ENCODE measurements at regions not wholly inside any gene's neighbourhood (a gene's known extent, or its start where the extent isn't known, plus 50 kb on each side); places are given as distances from the start of the nearest gene placed in this dataset.

DNA sequence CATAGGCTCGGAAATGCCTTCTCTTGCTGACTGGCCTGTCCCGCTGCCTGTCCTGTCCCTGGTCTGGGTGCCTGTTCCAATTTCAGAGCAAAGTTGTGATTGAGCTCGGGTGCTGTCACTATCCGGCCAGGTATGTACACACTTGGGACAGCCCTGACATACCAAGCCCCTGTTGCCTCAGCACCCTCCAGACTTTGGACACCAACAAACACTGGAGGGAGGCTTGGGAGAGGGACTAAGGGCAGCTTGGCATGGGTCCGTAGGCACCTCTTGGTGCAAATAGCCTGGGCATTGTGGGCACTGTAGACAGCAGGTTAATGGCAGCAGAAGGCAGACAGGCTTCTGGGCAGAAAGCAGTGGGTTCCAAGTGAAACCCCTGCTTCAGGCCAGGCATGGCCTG, 86.3 kb upstream of the SEMA6A start:
- intact Hi-C loops (cut with micrococcal nuclease; ENCODE audit: unreplicated experiment): no loop called here
- Histone ChIP-seq H3K9me3 (ENCODE audit: low read length) (no peaks in the 10 kb centered on the region), H3K4me3 (ENCODE audit: low read depth, low read length, poor library complexity, severe bottlenecking) (no peak overlapping the region), H2AFZ (ENCODE audit: low read length) (no peak overlapping the region), H3K27ac (ENCODE audit: low read depth, low read length, poor library complexity, severe bottlenecking) (no peak overlapping the region), H3K36me3 (ENCODE audit: insufficient read depth, low read length) (no peaks in the 10 kb centered on the region), H3K9me2 (ENCODE audit: insufficient read depth, low read length) (no peaks in the 10 kb centered on the region), H3K4me2 (ENCODE audit: low read length) (no peak overlapping the region), H3K79me2 (ENCODE audit: insufficient read depth, low read depth, low read length) (no peaks in the 10 kb centered on the region), H3K4me1 (ENCODE audit: insufficient read depth, low read length, poor library complexity, severe bottlenecking) (no peaks in the 10 kb centered on the region), H4K20me1 (ENCODE audit: insufficient read depth, low read length) (no peaks in the 10 kb centered on the region)
- ChIA-PET CTCF (ENCODE audit: unreplicated experiment) (no interaction called here), POLR2A (no interaction called here)
- DNase-seq (ENCODE audit: low spot score): no peak
- BruUV-seq (replicated peaks): no TSS peak
- TF ChIP-seq EZH2phosphoT487 (IDR thresholded peaks at IDR 0.05; ENCODE audit: borderline replicate concordance, low read depth, low read length): no peak
- TF ChIP-seq, protein P1, sequence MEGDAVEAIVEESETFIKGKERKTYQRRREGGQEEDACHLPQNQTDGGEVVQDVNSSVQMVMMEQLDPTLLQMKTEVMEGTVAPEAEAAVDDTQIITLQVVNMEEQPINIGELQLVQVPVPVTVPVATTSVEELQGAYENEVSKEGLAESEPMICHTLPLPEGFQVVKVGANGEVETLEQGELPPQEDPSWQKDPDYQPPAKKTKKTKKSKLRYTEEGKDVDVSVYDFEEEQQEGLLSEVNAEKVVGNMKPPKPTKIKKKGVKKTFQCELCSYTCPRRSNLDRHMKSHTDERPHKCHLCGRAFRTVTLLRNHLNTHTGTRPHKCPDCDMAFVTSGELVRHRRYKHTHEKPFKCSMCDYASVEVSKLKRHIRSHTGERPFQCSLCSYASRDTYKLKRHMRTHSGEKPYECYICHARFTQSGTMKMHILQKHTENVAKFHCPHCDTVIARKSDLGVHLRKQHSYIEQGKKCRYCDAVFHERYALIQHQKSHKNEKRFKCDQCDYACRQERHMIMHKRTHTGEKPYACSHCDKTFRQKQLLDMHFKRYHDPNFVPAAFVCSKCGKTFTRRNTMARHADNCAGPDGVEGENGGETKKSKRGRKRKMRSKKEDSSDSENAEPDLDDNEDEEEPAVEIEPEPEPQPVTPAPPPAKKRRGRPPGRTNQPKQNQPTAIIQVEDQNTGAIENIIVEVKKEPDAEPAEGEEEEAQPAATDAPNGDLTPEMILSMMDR (conservative IDR thresholded peaks at IDR 0.05; ENCODE audit: low read length): no peak

DNA sequence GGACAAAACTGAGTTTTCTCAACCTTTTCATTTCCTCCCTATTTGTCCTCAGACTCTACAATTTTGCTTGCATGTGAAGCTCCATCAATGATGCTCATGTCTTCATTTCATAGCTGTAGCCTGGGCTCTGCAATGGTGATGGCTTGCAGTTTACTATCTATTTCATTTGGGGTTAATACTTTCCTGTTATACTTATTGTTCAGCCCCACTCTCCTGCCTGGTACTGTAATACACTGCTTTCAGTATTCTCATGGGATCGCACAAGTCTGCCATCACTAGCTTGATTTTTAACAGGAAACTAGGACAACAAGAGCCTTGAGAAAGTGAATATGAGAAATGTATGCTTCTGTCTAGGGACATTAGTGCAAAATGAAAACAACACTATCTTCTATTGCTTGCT, 84.2 kb upstream of the SEMA6A start:
- no peaks in the 10 kb centered on the region for H3K36me3 ChIP-seq (ENCODE audit: insufficient read depth, low read length)
- intact Hi-C loops (cut with micrococcal nuclease; ENCODE audit: unreplicated experiment): loop anchor here (10.0 kb wide), 1 partner anchor 286 kb away; no protein-coding TSS in a partner anchor
- no peak for DNase-seq (ENCODE audit: low spot score)
- ChIA-PET POLR2A (no interaction called here), CTCF (ENCODE audit: unreplicated experiment) (no interaction called here)
- H3K9me3 ChIP-seq (ENCODE audit: low read length): no peaks in the 10 kb centered on the region
- H3K9me2 ChIP-seq (ENCODE audit: insufficient read depth, low read length): no peaks in the 10 kb centered on the region
- no TSS peak for BruUV-seq (replicated peaks)
- H3K4me2 ChIP-seq (ENCODE audit: low read length): no peak overlapping the region
- H3K4me1 ChIP-seq (ENCODE audit: insufficient read depth, low read length, poor library complexity, severe bottlenecking): no peaks in the 10 kb centered on the region
- H2AFZ ChIP-seq (ENCODE audit: low read length): no peak overlapping the region
- H3K27ac ChIP-seq (ENCODE audit: low read depth, low read length, poor library complexity, severe bottlenecking): no peak overlapping the region
- H3K79me2 ChIP-seq (ENCODE audit: insufficient read depth, low read depth, low read length): no peaks in the 10 kb centered on the region
- no peak overlapping the region for H3K4me3 ChIP-seq (ENCODE audit: low read depth, low read length, poor library complexity, severe bottlenecking)
- no peaks in the 10 kb centered on the region for H4K20me1 ChIP-seq (ENCODE audit: insufficient read depth, low read length)
- no peak for TF ChIP-seq EZH2phosphoT487 (IDR thresholded peaks at IDR 0.05; ENCODE audit: borderline replicate concordance, low read depth, low read length)
- TF ChIP-seq, protein P1 (conservative IDR thresholded peaks at IDR 0.05; ENCODE audit: low read length): no peak

DNA sequence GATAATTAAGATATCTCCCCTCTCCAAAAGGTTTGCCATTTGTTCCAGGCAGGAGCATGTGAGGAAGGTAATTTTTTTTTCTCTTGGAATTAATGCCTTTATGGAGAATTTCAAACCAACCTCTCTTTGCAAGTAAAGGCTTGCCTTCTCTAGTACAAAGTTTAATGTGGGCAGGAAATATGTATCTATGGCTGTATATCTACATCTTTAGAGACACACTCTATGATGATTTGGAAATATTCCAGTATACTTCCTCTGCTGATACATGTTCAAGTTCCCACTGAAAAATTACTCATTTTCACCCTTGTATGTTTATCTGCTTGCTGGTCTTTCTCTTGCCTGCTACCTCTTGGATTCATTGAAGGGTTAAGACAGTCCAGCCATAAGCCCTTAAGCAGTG, 83.5 kb upstream of the SEMA6A start:
- H3K36me3 ChIP-seq (ENCODE audit: insufficient read depth, low read length): no peaks in the 10 kb centered on the region
- no peaks in the 10 kb centered on the region for H4K20me1 ChIP-seq (ENCODE audit: insufficient read depth, low read length)
- intact Hi-C loops (cut with micrococcal nuclease; ENCODE audit: unreplicated experiment): loop anchor here (10.0 kb wide), 1 partner anchor 287 kb away; no protein-coding TSS in a partner anchor
- H3K9me2 ChIP-seq (ENCODE audit: insufficient read depth, low read length): no peaks in the 10 kb centered on the region
- no peak overlapping the region for H3K4me2 ChIP-seq (ENCODE audit: low read length)
- no peaks in the 10 kb centered on the region for H3K4me1 ChIP-seq (ENCODE audit: insufficient read depth, low read length, poor library complexity, severe bottlenecking)
- no peaks in the 10 kb centered on the region for H3K9me3 ChIP-seq (ENCODE audit: low read length)
- no peak overlapping the region for H3K27ac ChIP-seq (ENCODE audit: low read depth, low read length, poor library complexity, severe bottlenecking)
- H2AFZ ChIP-seq (ENCODE audit: low read length): no peak overlapping the region
- POLR2A ChIA-PET: no interaction called here
- H3K4me3 ChIP-seq (ENCODE audit: low read depth, low read length, poor library complexity, severe bottlenecking): no peak overlapping the region
- CTCF ChIA-PET (ENCODE audit: unreplicated experiment): no interaction called here
- no peaks in the 10 kb centered on the region for H3K79me2 ChIP-seq (ENCODE audit: insufficient read depth, low read depth, low read length)
- DNase-seq (ENCODE audit: low spot score): no peak
- BruUV-seq (replicated peaks): no TSS peak
- TF ChIP-seq, protein P1 (conservative IDR thresholded peaks at IDR 0.05; ENCODE audit: low read length): no peak
- no peak for TF ChIP-seq EZH2phosphoT487 (IDR thresholded peaks at IDR 0.05; ENCODE audit: borderline replicate concordance, low read depth, low read length)
